Activated CD8-positive, alpha-beta T cell treated with anti-CD3 and anti-CD28 coated beads, Interleukin-2, amount 10 ng/mL, durations not matched to agents 7 days and 5 days (primary cell): ENCODE measurements at regions not wholly inside any gene's neighbourhood (a gene's known extent, or its start where the extent isn't known, plus 50 kb on each side); places are given as distances from the start of the nearest gene placed in this dataset.

Experiments used
- ATAC-seq: fragments of 150-1000 bp; cut with Tn5 transposase; one replicate; pipeline ENCODE4 v1.10.0; 2021; ENCODE audit warnings: moderate library complexity
- CTCF ChIA-PET: fragments of 350-600 bp; sonication (Branson Sonifier 250); formaldehyde crosslinking; loops from one replicate; lab custom pipeline; 2021; ENCODE audit warnings: antibody characterized with exemption; lab: Charles Lee
- POLR2A ChIA-PET: fragments of 350-600 bp; sonication (Branson Sonifier 250); formaldehyde crosslinking; loops from one replicate; lab custom pipeline; 2021; ENCODE audit warnings: antibody characterized with exemption; lab: Charles Lee
- DNase-seq: peaks from one replicate; pipeline ENCODE4 v3.0.0-alpha.2; 2020
- H3K27ac Mint-ChIP-seq: one replicate; pipeline ENCODE4 v1.8.0; 2021; ENCODE audit warnings: mild to moderate bottlenecking, mixed read lengths
- H3K27me3 Mint-ChIP-seq: one replicate; pipeline ENCODE4 v1.8.0; 2021; ENCODE audit warnings: low read depth, mixed read lengths
- H3K36me3 Mint-ChIP-seq: one replicate; pipeline ENCODE4 v1.8.0; 2021; ENCODE audit warnings: low read depth, mixed read lengths
- H3K4me1 Mint-ChIP-seq: one replicate; pipeline ENCODE4 v1.8.0; 2021; ENCODE audit warnings: low read depth, mixed read lengths
- H3K4me3 Mint-ChIP-seq: one replicate; pipeline ENCODE4 v1.8.0; 2021; ENCODE audit warnings: mild to moderate bottlenecking, mixed read lengths
- H3K9me3 Mint-ChIP-seq: one replicate; pipeline ENCODE4 v1.8.0; 2022; ENCODE audit warnings: mixed read lengths; ENCODE audit not compliant: insufficient read depth

GRCh38 chr2:8514796-8515758 lies 166.8 kb upstream of the ID2 start:
- ATAC-seq (peak; percentile 87), DNase-seq (peak; percentile 85)
- Mint-ChIP-seq H3K27me3 (no peaks in the 10 kb centered on the region), H3K4me3 (peak overlapping the region; percentile 50), H3K27ac (peak overlapping the region; percentile 90), H3K36me3 (peaks cover 45% of the 10 kb centered on the region), H3K4me1 (peaks cover 89% of the 10 kb centered on the region), H3K9me3 (peaks cover 19% of the 10 kb centered on the region)
- ChIA-PET CTCF (interaction anchor here (0.7 to 1.8 kb wide), 5 partner anchors 18 to 44 kb away, joined by 3 to 16 read pairs (median 5); no protein-coding TSS in a partner anchor), POLR2A (interaction anchor here (0.6 to 2.4 kb wide), 8 partner anchors 23 to 948 kb away, joined by 3 to 17 read pairs (median 4); no protein-coding TSS in a partner anchor)

GRCh38 chr2:8515864-8516533 lies 165.9 kb upstream of the ID2 start:
- ATAC-seq, result peak; percentile 31
- H3K27me3 Mint-ChIP-seq, result no peaks in the 10 kb centered on the region
- peaks cover 90% of the 10 kb centered on the region for H3K4me1 Mint-ChIP-seq
- H3K9me3 Mint-ChIP-seq, result peaks cover 16% of the 10 kb centered on the region
- peaks cover 42% of the 10 kb centered on the region for H3K36me3 Mint-ChIP-seq
- CTCF ChIA-PET, result interaction anchor here (0.7 to 1.8 kb wide), 5 partner anchors 17 to 44 kb away, joined by 3 to 16 read pairs (median 5); no protein-coding TSS in a partner anchor
- POLR2A ChIA-PET, result interaction anchor here (0.8 to 2.4 kb wide), 7 partner anchors 22 to 167 kb away, joined by 3 to 17 read pairs (median 5); partner anchors contain the start of gene ID2
- peak overlapping the region; percentile 22 for H3K4me3 Mint-ChIP-seq
- peak overlapping the region; percentile 90 for H3K27ac Mint-ChIP-seq
- peak; percentile 43 for DNase-seq

GRCh38 chr2:8517850-8518498 lies 163.9 kb upstream of the ID2 start:
- peak overlapping the region; percentile 31 for H3K27ac Mint-ChIP-seq
- H3K36me3 Mint-ChIP-seq, result peaks cover 39% of the 10 kb centered on the region
- no peaks in the 10 kb centered on the region for H3K27me3 Mint-ChIP-seq
- CTCF ChIA-PET, result no interaction called here
- H3K4me3 Mint-ChIP-seq, result no peak overlapping the region
- ATAC-seq (no peak), DNase-seq (no peak)
- POLR2A ChIA-PET, result no interaction called here
- peaks cover 90% of the 10 kb centered on the region for H3K4me1 Mint-ChIP-seq
- H3K9me3 Mint-ChIP-seq, result peaks cover 9% of the 10 kb centered on the region

- H3K27me3 Mint-ChIP-seq, result no peaks in the 10 kb centered on the region
- H3K9me3 Mint-ChIP-seq, result peaks cover 3% of the 10 kb centered on the region
- ChIA-PET CTCF (interaction anchor here (1.5 kb wide), 1 partner anchor 47 kb away, joined by 4 read pairs; no protein-coding TSS in a partner anchor), POLR2A (interaction anchor here (1.2 to 1.8 kb wide), 2 partner anchors 19 to 25 kb away, joined by 3 to 6 read pairs; no protein-coding TSS in a partner anchor)
- no peak for DNase-seq
- H3K4me1 Mint-ChIP-seq, result peaks cover 90% of the 10 kb centered on the region
- no peak overlapping the region for H3K4me3 Mint-ChIP-seq
- peaks cover 33% of the 10 kb centered on the region for H3K36me3 Mint-ChIP-seq
- H3K27ac Mint-ChIP-seq, result peak overlapping the region; percentile 72
- no peak for ATAC-seq
Measured at GRCh38 chr2:8518979-8519668, 162.7 kb upstream of the ID2 start.

- POLR2A ChIA-PET, result no interaction called here
- H3K36me3 Mint-ChIP-seq, result peaks cover 28% of the 10 kb centered on the region
- no peak for DNase-seq
- no peaks in the 10 kb centered on the region for H3K9me3 Mint-ChIP-seq
- peaks cover 91% of the 10 kb centered on the region for H3K4me1 Mint-ChIP-seq
- H3K27ac Mint-ChIP-seq, result no peak overlapping the region
- no peak for ATAC-seq
- CTCF ChIA-PET, result interaction anchor here (1.3 to 3.3 kb wide), 5 partner anchors 12 to 164 kb away, joined by 5 to 15 read pairs (median 7); no protein-coding TSS in a partner anchor
- H3K4me3 Mint-ChIP-seq, result no peak overlapping the region
- no peaks in the 10 kb centered on the region for H3K27me3 Mint-ChIP-seq
Measured at GRCh38 chr2:8520791-8521344, 161.0 kb upstream of the ID2 start.

- no peaks in the 10 kb centered on the region for H3K9me3 Mint-ChIP-seq
- H3K4me1 Mint-ChIP-seq, result peaks cover 93% of the 10 kb centered on the region
- ChIA-PET CTCF (interaction anchor here (1.0 to 3.3 kb wide), 6 partner anchors 10 to 162 kb away, joined by 4 to 15 read pairs (median 6); no protein-coding TSS in a partner anchor), POLR2A (interaction anchor here (0.9 to 2.4 kb wide), 4 partner anchors 16 to 159 kb away, joined by 4 to 14 read pairs (median 6); partner anchors contain the start of gene ID2)
- H3K27ac Mint-ChIP-seq, result peak overlapping the region; percentile 89
- ATAC-seq (peak; percentile 68), DNase-seq (peak; percentile 54)
- H3K27me3 Mint-ChIP-seq, result no peaks in the 10 kb centered on the region
- H3K36me3 Mint-ChIP-seq, result peaks cover 28% of the 10 kb centered on the region
- peak overlapping the region; percentile 23 for H3K4me3 Mint-ChIP-seq
Measured at GRCh38 chr2:8522687-8523086, 159.2 kb upstream of the ID2 start.

- no peak for ATAC-seq
- H3K27ac Mint-ChIP-seq, result peak overlapping the region; percentile 23
- DNase-seq, result no peak
- no peak overlapping the region for H3K4me3 Mint-ChIP-seq
- CTCF ChIA-PET, result interaction anchor here (3.3 kb wide), 1 partner anchor 8 kb away, joined by 15 read pairs; no protein-coding TSS in a partner anchor
- H3K9me3 Mint-ChIP-seq, result no peaks in the 10 kb centered on the region
- no peaks in the 10 kb centered on the region for H3K27me3 Mint-ChIP-seq
- H3K4me1 Mint-ChIP-seq, result peaks cover 85% of the 10 kb centered on the region
- POLR2A ChIA-PET, result interaction anchor here (1.7 to 2.4 kb wide), 2 partner anchors 14 to 158 kb away, joined by 5 to 14 read pairs; partner anchors contain the start of gene ID2
- H3K36me3 Mint-ChIP-seq, result peaks cover 28% of the 10 kb centered on the region
Measured at GRCh38 chr2:8524388-8524787, 157.5 kb upstream of the ID2 start.

GRCh38 chr2:8524823-8525222 lies 157.0 kb upstream of the ID2 start:
- H3K9me3 Mint-ChIP-seq, result peaks cover 4% of the 10 kb centered on the region
- ChIA-PET CTCF (no interaction called here), POLR2A (interaction anchor here (1.7 kb wide), 1 partner anchor 13 kb away, joined by 5 read pairs; no protein-coding TSS in a partner anchor)
- peak overlapping the region; percentile 23 for H3K27ac Mint-ChIP-seq
- ATAC-seq, result no peak
- DNase-seq, result no peak
- peaks cover 85% of the 10 kb centered on the region for H3K4me1 Mint-ChIP-seq
- no peak overlapping the region for H3K4me3 Mint-ChIP-seq
- H3K36me3 Mint-ChIP-seq, result peaks cover 31% of the 10 kb centered on the region
- no peaks in the 10 kb centered on the region for H3K27me3 Mint-ChIP-seq

- DNase-seq (no peak), ATAC-seq (no peak)
- Mint-ChIP-seq H3K9me3 (peaks cover 8% of the 10 kb centered on the region), H3K4me3 (no peak overlapping the region), H3K4me1 (peaks cover 84% of the 10 kb centered on the region), H3K36me3 (peaks cover 30% of the 10 kb centered on the region), H3K27ac (no peak overlapping the region), H3K27me3 (no peaks in the 10 kb centered on the region)
- ChIA-PET CTCF (interaction anchor here (0.9 to 1.4 kb wide), 2 partner anchors 11 to 20 kb away, joined by 3 to 4 read pairs; no protein-coding TSS in a partner anchor), POLR2A (interaction anchor here (0.9 to 1.7 kb wide), 2 partner anchors 13 to 157 kb away, joined by 5 read pairs; partner anchors contain the start of gene ID2)
Measured at GRCh38 chr2:8525236-8525581, 156.6 kb upstream of the ID2 start.
